B cell (primary cell): ENCODE measurements at regions not wholly inside any gene's neighbourhood (a gene's known extent, or its start where the extent isn't known, plus 50 kb on each side); places are given as distances from the start of the nearest gene placed in this dataset.

Experiments used
- ATAC-seq: fragments of 200-7000 bp; cut with Tn5 transposase; one replicate; pipeline ENCODE4 v1.10.0; 2021; ENCODE audit warnings: low read depth, mild to moderate bottlenecking, moderate number of reproducible peaks, moderate library complexity
- CTCF ChIA-PET: fragments of 350-600 bp; sonication (Branson Sonifier 250); formaldehyde crosslinking; loops from one replicate; lab custom pipeline; 2021; ENCODE audit warnings: antibody characterized with exemption, inconsistent platforms; lab: Charles Lee
- POLR2A ChIA-PET: fragments of 350-600 bp; sonication (Branson Sonifier 250); formaldehyde crosslinking; loops from one replicate; lab custom pipeline; 2021; ENCODE audit warnings: antibody characterized with exemption; lab: Charles Lee
- DNase-seq: peaks from one replicate; pipeline ENCODE4 v3.0.0; 2013
- H2AFZ ChIP-seq: 2 replicates; pipeline ENCODE4 v1.6.1; 2012; ENCODE audit warnings: mild to moderate bottlenecking, low read depth, low read length; ENCODE audit not compliant: insufficient read depth, poor library complexity, severe bottlenecking
- H3K27ac ChIP-seq, 2 donors: 1 replicate in 1 of 2; 2 replicates in 1 of 2; pipeline ENCODE4 v1.5.1; 2012 to 2013; ENCODE audit warnings: low read length in 2 of 2, mild to moderate bottlenecking in 2 of 2, moderate library complexity in 1 of 2
- H3K27me3 ChIP-seq, 4 experiments: fragments of 200-600 bp in 1 of 4; sonication (generic) in 1 of 4; replicated peaks in 1 of 4; 1 replicate in 2 of 4; 2 replicates in 2 of 4; pipeline versions ENCODE4 v1.6.1 to v1.7.0; 2013 to 2016; ENCODE audit warnings: low read length in 3 of 4, mild to moderate bottlenecking in 2 of 4, mixed read lengths in 1 of 4, moderate library complexity in 1 of 4; ENCODE audit not compliant: insufficient read depth in 4 of 4, control insufficient read depth in 3 of 4; ENCODE audit errors: control extremely low read depth in 1 of 4
- H3K36me3 ChIP-seq, 2 experiments: replicated peaks in 1 of 2; 1 replicate in 1 of 2; 2 replicates in 1 of 2; pipeline versions ENCODE4 v1.6.1 to v1.7.1; 2013; ENCODE audit warnings: low read length in 1 of 2; ENCODE audit not compliant: insufficient read depth in 2 of 2, control insufficient read depth in 1 of 2; ENCODE audit errors: control extremely low read depth in 1 of 2, extremely low read depth in 1 of 2
- H3K4me1 ChIP-seq, 2 donors: fragments of 200-600 bp in 1 of 2; sonication (generic) in 1 of 2; 1 replicate in 1 of 2; 2 replicates in 1 of 2; pipeline versions ENCODE4 v1.5.1 to v1.6.1; 2013 to 2017; ENCODE audit warnings: low read length in 2 of 2; ENCODE audit not compliant: control insufficient read depth in 2 of 2, insufficient read depth in 2 of 2
- H3K4me2 ChIP-seq: replicated peaks from 2 replicates; pipeline ENCODE3; 2012; ENCODE audit warnings: mild to moderate bottlenecking, low read depth, low read length; ENCODE audit not compliant: poor library complexity, severe bottlenecking
- H3K4me3 ChIP-seq, 5 experiments: fragments of 200-600 bp in 1 of 5; sonication (generic) in 1 of 5; 1 replicate in 3 of 5; 2 replicates in 2 of 5; pipeline versions ENCODE4 v1.5.1 to v1.7.0; 2011 to 2016; ENCODE audit warnings: low read length in 4 of 5, mild to moderate bottlenecking in 4 of 5, low read depth in 2 of 5, control low read depth in 1 of 5, moderate library complexity in 1 of 5; ENCODE audit not compliant: insufficient read depth in 1 of 5; ENCODE audit errors: control extremely low read depth in 1 of 5, extremely low read depth in 1 of 5
- H3K79me2 ChIP-seq: fragments of 200-600 bp; sonication (generic); one replicate; pipeline ENCODE4 v1.6.0; 2016; ENCODE audit warnings: low read length; ENCODE audit not compliant: control insufficient read depth, insufficient read depth
- H3K9ac ChIP-seq: fragments of 200-600 bp; sonication (generic); 2 replicates; pipeline ENCODE4 v1.6.1; 2017; ENCODE audit warnings: mild to moderate bottlenecking, low read length, moderate library complexity
- H3K9me3 ChIP-seq, 3 donors: one replicate each; pipeline versions ENCODE4 v1.6.1 to v1.7.1; 2013; ENCODE audit warnings: low read length in 2 of 3; ENCODE audit not compliant: control insufficient read depth in 2 of 3, insufficient read depth in 1 of 3; ENCODE audit errors: control extremely low read depth in 1 of 3
- H4K20me1 ChIP-seq: 2 replicates; pipeline ENCODE4 v1.6.0; 2012; ENCODE audit warnings: mild to moderate bottlenecking, low read length; ENCODE audit not compliant: insufficient read depth, control insufficient read depth, poor library complexity, severe bottlenecking
- H3K27ac Mint-ChIP-seq: one replicate; pipeline ENCODE4 v1.8.0; 2021; ENCODE audit warnings: mixed read lengths
- H3K27me3 Mint-ChIP-seq: one replicate; pipeline ENCODE4 v1.8.0; 2021; ENCODE audit warnings: mixed read lengths
- H3K4me1 Mint-ChIP-seq: one replicate; pipeline ENCODE4 v1.8.0; 2021; ENCODE audit warnings: mixed read lengths
- H3K4me3 Mint-ChIP-seq: one replicate; pipeline ENCODE4 v1.8.0; 2021; ENCODE audit warnings: mixed read lengths
- H3K9me3 Mint-ChIP-seq: one replicate; pipeline ENCODE4 v1.8.0; 2022; ENCODE audit warnings: mixed read lengths; ENCODE audit not compliant: insufficient read depth
- CTCF ChIP-seq: fragments of 200-600 bp; IDR thresholded peaks from one replicate; pipeline ENCODE4 v1.8.0; 2022; ENCODE audit warnings: antibody characterized with exemption, mild to moderate bottlenecking
- EZH2 ChIP-seq: IDR thresholded peaks from 2 replicates; pipeline ENCODE4 v1.6.1; 2012; ENCODE audit warnings: borderline replicate concordance, low read depth, mild to moderate bottlenecking, moderate library complexity, low read length; ENCODE audit not compliant: insufficient read depth, poor library complexity, severe bottlenecking
- WGBS: methylation state at CpG from one replicate; pipeline ENCODE4 v1.1.5; 2013; ENCODE audit warnings: missing lambda C conversion rate; ENCODE audit not compliant: insufficient coverage; 5-methylcytosine and 5-hydroxymethylcytosine counted together
- intact Hi-C: fragments of 100-400 bp; cut with micrococcal nuclease; formaldehyde crosslinking; loops from one replicate; pipeline ENCODE4 v1.10.0; 2022

- H3K9me3 ChIP-seq: peaks cover 0 to 7% (median 6%) of the 10 kb centered on the region in 3 donors
- no peak overlapping the region for H3K4me3 Mint-ChIP-seq
- no peak overlapping the region for H2AFZ ChIP-seq
- no peaks in the 10 kb centered on the region for H3K9me3 Mint-ChIP-seq
- no peak overlapping the region for H3K27ac ChIP-seq
- intact Hi-C loops: no loop called here
- no peak overlapping the region for H3K9ac ChIP-seq
- ATAC-seq: no peak
- H4K20me1 ChIP-seq: no peaks in the 10 kb centered on the region
- peaks cover 4 to 5% of the 10 kb centered on the region in 2 donors for H3K4me1 ChIP-seq
- POLR2A ChIA-PET: no interaction called here
- H3K27ac Mint-ChIP-seq: no peak overlapping the region
- no peak overlapping the region for H3K4me3 ChIP-seq
- 97% methylated on average over 12 of the region's 12 CpGs for WGBS
- no peaks in the 10 kb centered on the region for H3K79me2 ChIP-seq
- TF ChIP-seq CTCF (no peak), EZH2 (no peak)
- no peaks in the 10 kb centered on the region for H3K27me3 Mint-ChIP-seq
- H3K4me1 Mint-ChIP-seq: peaks cover 5% of the 10 kb centered on the region
- no peaks in the 10 kb centered on the region for H3K36me3 ChIP-seq
- CTCF ChIA-PET: interaction anchor here (0.9 kb wide), 1 partner anchor 130 kb away, joined by 3 read pairs; no protein-coding TSS in a partner anchor
- H3K27me3 ChIP-seq: no peaks in the 10 kb centered on the region
- no peak overlapping the region for H3K4me2 ChIP-seq
- no peak for DNase-seq
These were observed 119.9 kb upstream of the SERTAD2 start for GRCh38 chr2:64773461-64774118.

- no peak overlapping the region for H2AFZ ChIP-seq
- H3K4me1 ChIP-seq: no peaks in the 10 kb centered on the region
- no peak for TF ChIP-seq CTCF
- no peak for TF ChIP-seq EZH2
- H3K4me3 Mint-ChIP-seq: no peak overlapping the region
- no peak overlapping the region for H3K4me2 ChIP-seq
- ChIA-PET POLR2A (no interaction called here), CTCF (interaction anchor here (1.2 kb wide), 1 partner anchor 10 kb away, joined by 4 read pairs; no protein-coding TSS in a partner anchor)
- no peaks in the 10 kb centered on the region for H3K36me3 ChIP-seq
- no peak for DNase-seq
- H3K9ac ChIP-seq: no peak overlapping the region
- no peaks in the 10 kb centered on the region for H4K20me1 ChIP-seq
- peaks cover 0 to 6% (median 4%) of the 10 kb centered on the region in 3 donors for H3K9me3 ChIP-seq
- H3K9me3 Mint-ChIP-seq: no peaks in the 10 kb centered on the region
- H3K27me3 Mint-ChIP-seq: no peaks in the 10 kb centered on the region
- ATAC-seq: no peak
- no peaks in the 10 kb centered on the region for H3K4me1 Mint-ChIP-seq
- intact Hi-C loops: no loop called here
- no peaks in the 10 kb centered on the region for H3K79me2 ChIP-seq
- WGBS: no CpG with 5 or more reads among the region's 3 CpGs
- H3K27me3 ChIP-seq: no peaks in the 10 kb centered on the region
- no peak overlapping the region for H3K27ac ChIP-seq
- no peak overlapping the region for H3K27ac Mint-ChIP-seq
- H3K4me3 ChIP-seq: no peak overlapping the region
These were observed 124.1 kb upstream of the SERTAD2 start for GRCh38 chr2:64777841-64778240.
